Kidney epithelial cell (primary cell): ENCODE measurements at regions not wholly inside any gene's neighbourhood (a gene's known extent, or its start where the extent isn't known, plus 50 kb on each side); places are given as distances from the start of the nearest gene placed in this dataset.

ENCODE experiments used
- DNase-seq: peaks from one replicate; pipeline ENCODE4 v3.0.0-alpha.2; 2010; ENCODE audit warnings: low read depth
- H3K27me3 ChIP-seq: 2 replicates; pipeline ENCODE4 v1.6.0; 2011; ENCODE audit warnings: low read length; ENCODE audit not compliant: control insufficient read depth, insufficient read depth
- H3K36me3 ChIP-seq: 2 replicates; pipeline ENCODE4 v1.5.1; 2011; ENCODE audit warnings: low read length; ENCODE audit not compliant: control insufficient read depth, insufficient read depth
- H3K4me3 ChIP-seq: 2 replicates; pipeline ENCODE4 v1.5.1; 2011; ENCODE audit warnings: low read depth, mild to moderate bottlenecking, control low read depth, low read length
- TF ChIP-seq, protein P1 (sequence below): IDR thresholded peaks from 2 replicates; pipeline ENCODE4 v1.5.1; 2011; ENCODE audit warnings: mild to moderate bottlenecking, moderate library complexity, low read length, control low read depth, inconsistent platforms; ENCODE audit not compliant: insufficient read depth, poor library complexity, severe bottlenecking

DNA sequence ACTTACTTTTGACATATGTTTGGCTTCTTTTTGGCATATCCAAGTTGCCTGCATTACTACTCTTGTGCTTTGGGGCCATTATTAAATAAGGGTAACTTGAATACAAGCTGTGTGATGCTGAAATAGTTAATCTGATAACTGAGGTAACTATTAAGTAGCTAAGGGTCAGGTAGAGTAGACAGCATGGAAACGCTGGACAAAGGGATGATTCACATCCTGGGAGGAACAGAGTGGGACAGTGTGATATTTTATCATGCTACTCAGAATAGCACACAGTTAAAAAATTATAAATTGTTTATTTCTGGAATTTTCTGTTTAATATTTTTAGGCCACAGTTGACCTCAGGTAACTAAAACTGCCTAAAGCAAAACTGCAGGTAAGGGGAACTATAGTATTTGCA, 483.9 kb downstream of the RFPL4B start:
- no peak overlapping the region for H3K4me3 ChIP-seq
- DNase-seq = no peak
- no peaks in the 10 kb centered on the region for H3K27me3 ChIP-seq
- TF ChIP-seq, protein P1, sequence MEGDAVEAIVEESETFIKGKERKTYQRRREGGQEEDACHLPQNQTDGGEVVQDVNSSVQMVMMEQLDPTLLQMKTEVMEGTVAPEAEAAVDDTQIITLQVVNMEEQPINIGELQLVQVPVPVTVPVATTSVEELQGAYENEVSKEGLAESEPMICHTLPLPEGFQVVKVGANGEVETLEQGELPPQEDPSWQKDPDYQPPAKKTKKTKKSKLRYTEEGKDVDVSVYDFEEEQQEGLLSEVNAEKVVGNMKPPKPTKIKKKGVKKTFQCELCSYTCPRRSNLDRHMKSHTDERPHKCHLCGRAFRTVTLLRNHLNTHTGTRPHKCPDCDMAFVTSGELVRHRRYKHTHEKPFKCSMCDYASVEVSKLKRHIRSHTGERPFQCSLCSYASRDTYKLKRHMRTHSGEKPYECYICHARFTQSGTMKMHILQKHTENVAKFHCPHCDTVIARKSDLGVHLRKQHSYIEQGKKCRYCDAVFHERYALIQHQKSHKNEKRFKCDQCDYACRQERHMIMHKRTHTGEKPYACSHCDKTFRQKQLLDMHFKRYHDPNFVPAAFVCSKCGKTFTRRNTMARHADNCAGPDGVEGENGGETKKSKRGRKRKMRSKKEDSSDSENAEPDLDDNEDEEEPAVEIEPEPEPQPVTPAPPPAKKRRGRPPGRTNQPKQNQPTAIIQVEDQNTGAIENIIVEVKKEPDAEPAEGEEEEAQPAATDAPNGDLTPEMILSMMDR = no peak
- H3K36me3 ChIP-seq = no peaks in the 10 kb centered on the region

DNA sequence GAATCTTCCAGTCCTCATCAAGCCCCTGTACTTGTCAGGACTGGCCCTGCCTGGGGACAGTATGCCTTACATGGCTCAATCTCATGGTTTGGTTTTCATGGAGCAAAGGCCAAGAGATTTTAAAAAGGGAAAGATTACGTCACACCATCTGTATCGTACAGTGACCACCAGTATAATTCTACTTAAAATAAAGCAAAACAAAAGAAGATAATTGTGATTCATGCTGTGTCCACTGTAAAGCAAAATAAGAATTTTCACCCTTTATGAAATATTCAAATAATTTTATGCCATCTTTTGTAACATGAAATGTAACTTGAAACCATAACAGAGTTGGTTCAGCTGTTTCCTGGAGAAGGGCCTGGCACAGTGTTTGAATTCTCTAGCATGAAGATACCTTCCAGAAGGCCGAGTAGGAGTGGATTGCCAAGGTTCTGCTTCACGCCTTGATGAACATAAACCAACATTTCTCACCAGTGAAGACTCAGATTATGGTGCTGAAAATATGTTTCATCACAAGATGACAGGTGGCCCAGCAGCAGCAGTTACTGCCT, 486.5 kb downstream of the RFPL4B start:
- no peaks in the 10 kb centered on the region for H3K27me3 ChIP-seq
- DNase-seq = no peak
- TF ChIP-seq, protein P1 = no peak
- no peaks in the 10 kb centered on the region for H3K36me3 ChIP-seq
- no peak overlapping the region for H3K4me3 ChIP-seq

DNA sequence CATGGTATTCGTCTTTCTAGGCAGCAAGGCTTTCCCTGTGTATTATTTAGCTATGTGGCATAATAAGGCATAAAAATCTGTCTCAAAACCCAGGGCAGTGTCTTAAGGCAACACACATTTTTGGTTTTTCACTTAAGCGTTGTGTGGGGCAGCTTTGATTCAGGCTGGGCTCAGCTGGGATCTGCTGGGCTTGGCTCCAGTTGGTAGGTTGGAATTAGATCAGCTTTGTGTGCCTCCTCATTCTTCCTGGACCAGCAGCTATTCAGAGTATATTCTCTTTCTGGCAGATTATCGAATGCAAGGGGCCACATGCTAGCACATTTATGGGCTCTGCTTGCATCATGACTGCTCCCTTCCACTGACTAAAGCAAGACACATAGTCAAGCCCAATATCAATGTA, 487.9 kb downstream of the RFPL4B start:
- Histone ChIP-seq H3K27me3 (no peaks in the 10 kb centered on the region), H3K4me3 (no peak overlapping the region), H3K36me3 (no peaks in the 10 kb centered on the region)
- TF ChIP-seq, protein P1 = no peak
- DNase-seq = no peak

DNA sequence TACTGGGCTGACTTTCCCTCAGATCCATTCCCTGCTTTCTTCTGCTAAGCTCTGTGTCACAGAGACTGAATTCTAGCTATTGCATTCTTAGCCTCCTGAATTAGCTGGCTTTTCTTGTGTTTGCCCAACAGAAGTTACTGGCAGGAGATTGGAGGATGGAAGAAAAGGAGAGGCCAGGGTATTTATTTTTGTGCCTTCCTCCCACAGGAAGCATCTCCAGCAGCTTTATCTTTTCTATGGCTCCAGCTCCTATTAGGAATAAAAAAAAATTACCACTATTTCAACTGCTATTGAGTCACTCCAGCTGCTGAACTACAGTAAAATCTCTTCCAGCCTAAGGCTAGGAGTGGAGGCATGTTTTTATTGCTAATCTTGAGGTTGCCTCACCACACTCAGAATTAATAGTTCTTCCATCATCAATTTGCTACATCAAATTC, 492.4 kb downstream of the RFPL4B start:
- Histone ChIP-seq H3K4me3 (no peak overlapping the region), H3K27me3 (no peaks in the 10 kb centered on the region), H3K36me3 (no peaks in the 10 kb centered on the region)
- no peak for DNase-seq
- TF ChIP-seq, protein P1 = no peak

DNA sequence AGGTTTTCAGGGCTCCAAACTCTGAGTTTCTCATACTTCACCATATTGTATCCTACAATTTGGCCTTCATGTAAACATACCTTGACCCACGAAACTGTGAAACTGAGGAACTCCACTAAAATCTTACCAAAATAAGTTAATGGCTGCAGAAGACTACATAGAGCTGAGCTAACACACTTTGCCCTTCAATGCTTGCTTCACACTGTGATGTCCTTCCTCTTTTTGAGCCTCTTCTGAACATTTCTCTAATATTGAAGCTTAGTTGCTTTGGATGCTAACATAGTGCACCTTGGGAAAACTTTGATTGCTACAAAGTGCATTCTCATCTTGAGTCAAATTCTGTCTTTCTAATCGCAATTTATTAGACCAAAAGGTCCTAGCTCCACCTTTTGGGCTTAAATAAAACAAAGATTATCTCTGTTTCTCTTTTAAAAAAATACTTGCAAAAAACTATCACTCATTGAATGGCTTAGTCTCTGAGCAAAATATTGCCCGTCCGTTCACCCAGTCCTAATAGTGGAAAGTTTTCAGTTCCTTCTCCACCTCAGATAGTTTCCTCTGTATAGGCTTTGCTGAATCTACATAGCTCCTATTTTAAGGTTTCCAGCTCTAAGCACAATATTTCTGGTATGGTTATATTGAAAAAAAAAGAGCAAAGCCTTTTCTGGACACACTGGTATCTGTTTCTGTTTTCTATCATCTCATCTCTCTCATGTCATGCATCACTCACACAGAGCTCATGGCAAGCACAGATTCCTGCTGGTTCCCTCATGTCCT, 494.6 kb downstream of the RFPL4B start:
- no peak for DNase-seq
- TF ChIP-seq, protein P1 = no peak
- Histone ChIP-seq H3K27me3 (no peaks in the 10 kb centered on the region), H3K36me3 (no peaks in the 10 kb centered on the region), H3K4me3 (no peak overlapping the region)

DNA sequence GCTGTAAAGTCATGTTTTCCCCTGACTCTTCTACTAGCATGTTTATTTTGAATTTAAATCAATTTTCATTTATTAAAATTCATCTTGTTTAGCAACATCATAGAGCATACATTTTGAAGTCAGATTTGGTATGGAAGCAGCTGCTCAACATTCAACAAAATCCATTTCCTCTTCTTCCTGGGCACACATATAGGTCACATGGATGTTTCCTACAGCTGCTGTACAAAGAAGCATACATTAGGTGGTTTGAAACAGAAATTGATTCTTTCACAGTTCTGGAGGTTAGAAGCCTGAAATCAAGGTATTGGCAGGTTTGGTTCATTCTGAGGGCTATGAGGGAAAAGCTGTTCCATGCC, 495.2 kb downstream of the RFPL4B start:
- H3K4me3 ChIP-seq = no peak overlapping the region
- H3K36me3 ChIP-seq = no peaks in the 10 kb centered on the region
- DNase-seq = no peak
- TF ChIP-seq, protein P1 = no peak
- H3K27me3 ChIP-seq = no peaks in the 10 kb centered on the region
